Lower lobe of right lung (tissue), 2 donors: ENCODE measurements at regions not wholly inside any gene's neighbourhood (a gene's known extent, or its start where the extent isn't known, plus 50 kb on each side); places are given as distances from the start of the nearest gene placed in this dataset.
"Not testable (repeated sequence)": the region's sequence is repeated elsewhere in the genome, so short reads cannot be mapped to it uniquely, and the experiment has no call there.

Source experiments
- ATAC-seq, 2 donors: fragments of 200-7000 bp; cut with Tn5 transposase; one replicate each; pipeline ENCODE4 v1.9.1; 2020 to 2022; ENCODE audit warnings: mild to moderate bottlenecking in 2 of 2, moderate library complexity in 2 of 2
- DNase-seq: peaks from one replicate; pipeline ENCODE4 v3.0.0-alpha.2; 2020
- H3K27ac ChIP-seq: fragments of 200-600 bp; one replicate; pipeline ENCODE4 v1.8.0; 2022
- H3K27me3 ChIP-seq: fragments of 200-600 bp; one replicate; pipeline ENCODE4 v1.8.0; 2022; ENCODE audit warnings: low read depth
- H3K36me3 ChIP-seq: fragments of 200-600 bp; one replicate; pipeline ENCODE4 v1.8.0; 2022; ENCODE audit warnings: mild to moderate bottlenecking
- H3K4me1 ChIP-seq: fragments of 200-600 bp; one replicate; pipeline ENCODE4 v1.8.0; 2022
- H3K4me3 ChIP-seq: fragments of 200-600 bp; one replicate; pipeline ENCODE4 v1.8.0; 2022; ENCODE audit warnings: mild to moderate bottlenecking
- H3K9me3 ChIP-seq: fragments of 200-600 bp; one replicate; pipeline ENCODE4 v1.8.0; 2022
- intact Hi-C: fragments of 100-400 bp; cut with DNase I; formaldehyde crosslinking; loops from one replicate; pipeline ENCODE4 v1.11.0; 2022
- TF ChIP-seq, protein P1 (sequence below): fragments of 200-600 bp; IDR thresholded peaks from one replicate; pipeline ENCODE4 v1.8.0; 2022; ENCODE audit warnings: antibody characterized with exemption, mild to moderate bottlenecking
- donor health status: DM: no; HTN: yes; CAD: no; lungs with severe emphysema.

DNA sequence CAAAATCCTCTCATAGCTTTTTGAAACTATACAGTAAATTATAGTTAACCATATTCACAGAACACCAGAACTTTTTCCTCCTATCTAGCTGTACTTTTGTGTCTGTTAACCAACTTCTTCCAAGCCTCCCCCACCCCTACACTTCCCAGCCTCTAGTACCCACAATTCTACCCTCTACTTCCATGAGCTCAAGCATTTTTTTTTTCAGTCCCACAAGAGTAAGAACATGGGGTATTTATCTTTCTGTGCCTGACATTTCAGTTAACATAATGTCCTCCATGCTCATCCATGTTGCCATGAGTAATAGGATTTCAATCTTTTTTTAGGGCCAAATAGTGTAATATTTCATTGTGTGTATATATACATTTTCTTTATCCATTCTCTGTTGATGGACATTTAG, 128.3 kb upstream of the MAN2A1 start:
- TF ChIP-seq, protein P1, sequence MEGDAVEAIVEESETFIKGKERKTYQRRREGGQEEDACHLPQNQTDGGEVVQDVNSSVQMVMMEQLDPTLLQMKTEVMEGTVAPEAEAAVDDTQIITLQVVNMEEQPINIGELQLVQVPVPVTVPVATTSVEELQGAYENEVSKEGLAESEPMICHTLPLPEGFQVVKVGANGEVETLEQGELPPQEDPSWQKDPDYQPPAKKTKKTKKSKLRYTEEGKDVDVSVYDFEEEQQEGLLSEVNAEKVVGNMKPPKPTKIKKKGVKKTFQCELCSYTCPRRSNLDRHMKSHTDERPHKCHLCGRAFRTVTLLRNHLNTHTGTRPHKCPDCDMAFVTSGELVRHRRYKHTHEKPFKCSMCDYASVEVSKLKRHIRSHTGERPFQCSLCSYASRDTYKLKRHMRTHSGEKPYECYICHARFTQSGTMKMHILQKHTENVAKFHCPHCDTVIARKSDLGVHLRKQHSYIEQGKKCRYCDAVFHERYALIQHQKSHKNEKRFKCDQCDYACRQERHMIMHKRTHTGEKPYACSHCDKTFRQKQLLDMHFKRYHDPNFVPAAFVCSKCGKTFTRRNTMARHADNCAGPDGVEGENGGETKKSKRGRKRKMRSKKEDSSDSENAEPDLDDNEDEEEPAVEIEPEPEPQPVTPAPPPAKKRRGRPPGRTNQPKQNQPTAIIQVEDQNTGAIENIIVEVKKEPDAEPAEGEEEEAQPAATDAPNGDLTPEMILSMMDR: no peak
- Histone ChIP-seq H3K27ac (no peak overlapping the region), H3K4me3 (no peak overlapping the region)

DNA sequence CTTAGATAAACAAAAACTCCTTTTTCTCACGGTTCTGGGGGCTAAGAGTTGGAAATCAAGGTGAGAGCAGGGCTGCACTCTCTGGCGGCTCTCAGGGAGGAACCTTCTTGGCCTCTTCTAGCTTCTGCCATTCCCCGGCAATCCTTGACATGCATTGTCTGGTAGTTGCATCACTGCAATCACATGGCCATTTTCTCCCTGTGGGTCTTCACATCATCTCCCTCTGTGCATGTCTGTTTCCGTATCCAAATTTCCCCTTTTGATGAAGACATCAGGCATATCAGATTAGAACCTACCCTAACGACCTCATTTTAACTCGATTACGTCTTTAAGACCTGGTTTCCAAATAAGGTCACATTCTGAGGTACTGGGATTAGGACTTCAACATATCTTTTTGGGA, 129.2 kb upstream of the MAN2A1 start:
- H3K27me3 ChIP-seq: no peaks in the 10 kb centered on the region
- H3K27ac ChIP-seq: no peak overlapping the region
- intact Hi-C loops: no loop called here
- H3K36me3 ChIP-seq: no peaks in the 10 kb centered on the region
- TF ChIP-seq, protein P1: no peak
- no peak for ATAC-seq
- H3K4me1 ChIP-seq: no peaks in the 10 kb centered on the region
- no peak overlapping the region for H3K4me3 ChIP-seq
- DNase-seq: no peak
- no peaks in the 10 kb centered on the region for H3K9me3 ChIP-seq

More for the DNA sequence above, 128.3 kb upstream of the MAN2A1 start:
- no peaks in the 10 kb centered on the region for H3K27me3 ChIP-seq
- DNase-seq (no peak), ATAC-seq (no peak)
- no peaks in the 10 kb centered on the region for H3K9me3 ChIP-seq
- H3K36me3 ChIP-seq: no peaks in the 10 kb centered on the region
- no peaks in the 10 kb centered on the region for H3K4me1 ChIP-seq
- intact Hi-C loops: no loop called here

DNA sequence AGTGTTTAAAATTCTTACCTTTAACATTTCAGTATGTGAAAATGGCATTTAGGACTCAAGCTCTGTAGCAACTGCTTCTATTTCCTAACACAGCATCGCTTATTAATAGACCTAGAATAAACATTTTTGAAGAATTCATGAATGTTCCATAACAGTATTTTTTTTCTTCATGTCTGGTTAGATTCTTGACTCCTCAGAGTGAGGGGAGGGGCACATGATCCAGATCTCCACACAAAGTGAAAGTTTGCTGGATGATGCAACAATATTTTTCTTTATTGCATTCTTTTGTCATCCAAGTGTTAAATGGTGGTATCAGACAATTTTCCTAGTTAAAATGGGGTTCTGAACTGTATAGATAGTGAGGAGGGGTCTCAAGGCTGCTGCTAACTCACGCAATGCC, 130.8 kb upstream of the MAN2A1 start:
- H3K4me3 ChIP-seq: no peak overlapping the region
- no peak for DNase-seq
- H3K27ac ChIP-seq: no peak overlapping the region
- no peaks in the 10 kb centered on the region for H3K27me3 ChIP-seq
- no peaks in the 10 kb centered on the region for H3K4me1 ChIP-seq
- no peak for ATAC-seq
- H3K36me3 ChIP-seq: no peaks in the 10 kb centered on the region
- H3K9me3 ChIP-seq: no peaks in the 10 kb centered on the region
- intact Hi-C loops: no loop called here
- TF ChIP-seq, protein P1: no peak

DNA sequence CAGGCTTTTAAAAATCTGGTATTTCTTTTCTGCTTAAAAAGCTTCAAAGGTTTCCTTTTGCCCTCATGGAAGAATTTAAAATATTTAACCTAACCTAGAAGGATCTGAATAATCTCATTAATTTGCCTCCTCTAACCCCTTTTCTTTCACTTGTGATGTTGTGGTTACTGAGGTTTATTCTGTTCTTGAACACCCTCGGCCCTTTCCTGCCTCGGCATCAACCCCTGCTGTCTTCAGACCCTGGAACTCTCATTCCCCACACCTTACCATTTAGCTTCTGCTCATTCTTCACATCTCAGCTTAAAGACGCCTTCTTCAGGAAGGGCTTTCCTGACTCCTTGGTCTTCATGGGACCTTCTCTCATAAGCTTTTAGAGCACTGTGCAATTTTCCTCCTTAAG, 131.4 kb upstream of the MAN2A1 start:
- ATAC-seq (no peak), DNase-seq (no peak)
- H3K4me3 ChIP-seq: no peak overlapping the region
- no peaks in the 10 kb centered on the region for H3K36me3 ChIP-seq
- no peaks in the 10 kb centered on the region for H3K9me3 ChIP-seq
- intact Hi-C loops: no loop called here
- no peak overlapping the region for H3K27ac ChIP-seq
- TF ChIP-seq, protein P1: no peak
- no peaks in the 10 kb centered on the region for H3K4me1 ChIP-seq
- H3K27me3 ChIP-seq: no peaks in the 10 kb centered on the region

DNA sequence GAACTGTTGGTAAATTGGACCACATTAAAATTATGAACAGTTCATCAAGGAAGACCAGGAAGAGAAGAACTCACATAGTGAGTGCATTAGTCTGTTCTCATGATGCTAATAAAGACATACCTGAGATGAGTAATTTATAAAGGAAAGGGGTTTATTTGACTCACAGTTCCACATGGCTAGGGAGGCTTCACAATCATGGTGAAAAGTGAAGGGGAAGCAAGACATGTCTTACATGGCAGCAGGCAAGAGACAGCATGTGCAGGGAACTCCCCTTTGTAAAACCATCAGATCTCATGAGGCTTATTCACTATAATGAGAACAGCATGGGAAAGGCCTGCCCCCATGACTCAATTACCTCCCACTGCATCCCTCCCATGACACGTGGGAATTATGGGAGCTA, 135.9 kb upstream of the MAN2A1 start:
- no peaks in the 10 kb centered on the region for H3K4me1 ChIP-seq
- H3K27me3 ChIP-seq: no peaks in the 10 kb centered on the region
- no peak for DNase-seq
- intact Hi-C loops: no loop called here
- H3K4me3 ChIP-seq: no peak overlapping the region
- H3K27ac ChIP-seq: no peak overlapping the region
- ATAC-seq: no peak
- no peaks in the 10 kb centered on the region for H3K9me3 ChIP-seq
- TF ChIP-seq, protein P1: no peak
- H3K36me3 ChIP-seq: no peaks in the 10 kb centered on the region

DNA sequence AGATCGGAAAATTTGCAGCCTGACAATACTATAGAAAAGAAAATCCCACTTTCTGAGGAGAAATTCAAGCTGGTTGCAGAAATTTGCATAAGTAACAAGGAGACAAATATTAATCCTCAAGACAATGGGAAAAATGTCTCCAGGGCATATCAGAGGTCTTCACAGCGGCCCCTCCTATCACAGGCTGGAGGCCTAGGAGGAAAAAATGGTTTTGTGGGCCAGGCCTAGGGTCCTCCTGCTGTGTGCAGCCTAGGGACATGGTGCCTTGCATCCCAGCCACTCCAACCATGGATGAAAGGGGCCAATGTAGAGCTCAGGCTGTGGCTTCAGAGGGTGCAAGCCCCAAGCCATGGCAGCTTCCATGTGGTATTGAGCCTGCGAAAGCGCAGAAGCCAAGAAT, 138.5 kb upstream of the MAN2A1 start:
- H3K9me3 ChIP-seq, H3K36me3 ChIP-seq, H3K27me3 ChIP-seq, ATAC-seq, DNase-seq, H3K4me3 ChIP-seq, H3K27ac ChIP-seq, H3K4me1 ChIP-seq, intact Hi-C loops: not testable (repeated sequence)
